RWPE2 (cell line): ENCODE measurements at regions not wholly inside any gene's neighbourhood (a gene's known extent, or its start where the extent isn't known, plus 50 kb on each side); places are given as distances from the start of the nearest gene placed in this dataset.

ENCODE experiments used
- ATAC-seq: fragments of 200-7000 bp; cut with Tn5 transposase; 3 replicates; pipeline ENCODE4 v1.9.1; 2021; ENCODE audit warnings: low read depth
- DNase-seq: peaks from one replicate; pipeline ENCODE4 v3.0.0-alpha.2; 2020; ENCODE audit warnings: low spot score
- H3K27ac ChIP-seq: fragments of 450-650 bp; 2 replicates; pipeline ENCODE4 v1.5.1; 2017; ENCODE audit warnings: mild to moderate bottlenecking; ENCODE audit not compliant: poor library complexity, severe bottlenecking
- H3K27me3 ChIP-seq: fragments of 250-450 bp; sonication (Bioruptor Pico); 2 replicates; pipeline ENCODE4 v1.5.1; 2021; ENCODE audit warnings: mild to moderate bottlenecking, moderate library complexity; ENCODE audit not compliant: insufficient read depth, poor library complexity, severe bottlenecking
- H3K36me3 ChIP-seq: fragments of 250-450 bp; sonication (Bioruptor Pico); 2 replicates; pipeline ENCODE4 v1.5.1; 2020; ENCODE audit warnings: low read depth, mild to moderate bottlenecking, moderate library complexity
- H3K4me1 ChIP-seq: fragments of 250-450 bp; sonication (Bioruptor Pico); 2 replicates; pipeline ENCODE4 v1.5.1; 2021; ENCODE audit warnings: mild to moderate bottlenecking, moderate library complexity; ENCODE audit not compliant: insufficient read depth, poor library complexity, severe bottlenecking
- H3K4me3 ChIP-seq: fragments of 250-450 bp; sonication (Bioruptor Pico); 2 replicates; pipeline ENCODE4 v1.5.1; 2021; ENCODE audit warnings: mild to moderate bottlenecking, moderate library complexity; ENCODE audit not compliant: severe bottlenecking
- H3K9me3 ChIP-seq: fragments of 250-450 bp; sonication (Bioruptor Pico); 2 replicates; pipeline ENCODE4 v1.5.1; 2021; ENCODE audit warnings: mild to moderate bottlenecking, moderate library complexity; ENCODE audit not compliant: severe bottlenecking
- TF ChIP-seq, protein P1 (sequence below): fragments of 450-650 bp; IDR thresholded peaks from one replicate; pipeline ENCODE4 v1.5.1; 2017; ENCODE audit warnings: mild to moderate bottlenecking, moderate library complexity; ENCODE audit not compliant: poor library complexity, severe bottlenecking

DNA sequence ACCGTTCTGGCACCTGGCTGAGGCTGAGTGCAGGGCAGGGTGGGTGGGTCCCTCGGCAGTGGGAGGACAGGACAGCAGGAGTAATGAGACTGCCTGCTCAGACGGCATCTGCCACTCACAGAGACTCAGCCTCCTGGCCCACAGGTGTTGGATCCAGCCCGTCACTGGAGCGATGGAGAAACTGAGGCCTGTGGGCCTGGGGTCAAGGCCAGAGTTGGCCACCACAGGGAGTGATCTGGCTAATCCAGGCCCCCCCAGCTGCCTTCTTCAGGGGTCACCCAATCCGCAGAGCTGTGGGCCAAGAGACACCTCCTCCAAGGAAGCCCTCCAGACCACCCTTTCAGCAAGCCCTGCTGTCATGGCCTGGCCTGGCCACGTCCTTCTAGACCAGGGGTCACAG is 103.7 kb upstream of the VSTM2B start:
- no peak for DNase-seq
- Histone ChIP-seq H3K4me1 (no peaks in the 10 kb centered on the region), H3K27me3 (no peaks in the 10 kb centered on the region), H3K9me3 (no peaks in the 10 kb centered on the region), H3K36me3 (no peaks in the 10 kb centered on the region), H3K4me3 (no peak overlapping the region), H3K27ac (no peak overlapping the region)
- ATAC-seq = no peak
- TF ChIP-seq, protein P1, sequence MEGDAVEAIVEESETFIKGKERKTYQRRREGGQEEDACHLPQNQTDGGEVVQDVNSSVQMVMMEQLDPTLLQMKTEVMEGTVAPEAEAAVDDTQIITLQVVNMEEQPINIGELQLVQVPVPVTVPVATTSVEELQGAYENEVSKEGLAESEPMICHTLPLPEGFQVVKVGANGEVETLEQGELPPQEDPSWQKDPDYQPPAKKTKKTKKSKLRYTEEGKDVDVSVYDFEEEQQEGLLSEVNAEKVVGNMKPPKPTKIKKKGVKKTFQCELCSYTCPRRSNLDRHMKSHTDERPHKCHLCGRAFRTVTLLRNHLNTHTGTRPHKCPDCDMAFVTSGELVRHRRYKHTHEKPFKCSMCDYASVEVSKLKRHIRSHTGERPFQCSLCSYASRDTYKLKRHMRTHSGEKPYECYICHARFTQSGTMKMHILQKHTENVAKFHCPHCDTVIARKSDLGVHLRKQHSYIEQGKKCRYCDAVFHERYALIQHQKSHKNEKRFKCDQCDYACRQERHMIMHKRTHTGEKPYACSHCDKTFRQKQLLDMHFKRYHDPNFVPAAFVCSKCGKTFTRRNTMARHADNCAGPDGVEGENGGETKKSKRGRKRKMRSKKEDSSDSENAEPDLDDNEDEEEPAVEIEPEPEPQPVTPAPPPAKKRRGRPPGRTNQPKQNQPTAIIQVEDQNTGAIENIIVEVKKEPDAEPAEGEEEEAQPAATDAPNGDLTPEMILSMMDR = no peak

DNA sequence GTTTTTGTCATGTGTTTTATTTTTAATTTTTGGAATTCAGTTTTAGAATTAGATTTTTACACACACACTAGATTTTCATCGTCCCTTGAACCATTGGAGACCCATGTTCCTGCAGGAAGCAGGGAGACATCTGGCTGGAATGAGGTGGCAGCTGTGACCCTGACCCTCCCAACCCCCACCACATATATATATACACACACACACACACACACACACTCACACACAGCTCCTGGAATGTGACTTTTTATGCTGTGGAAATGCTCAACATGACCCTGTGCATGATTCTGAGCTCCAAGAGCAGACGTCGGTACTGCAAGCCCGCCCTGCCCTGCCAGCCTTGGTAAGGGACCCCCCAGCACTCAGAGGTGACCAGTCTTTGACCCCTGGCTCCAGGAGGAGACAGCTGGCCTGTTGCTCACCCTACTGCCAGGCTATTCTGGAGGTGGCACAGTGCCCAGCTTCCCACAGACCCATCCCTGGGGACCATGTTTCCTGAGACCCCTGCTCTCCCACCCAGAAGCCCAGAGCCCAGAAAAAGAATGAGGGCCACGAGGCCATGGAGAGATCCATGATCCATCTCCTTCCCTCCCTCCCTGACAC is 103.2 kb upstream of the VSTM2B start:
- H3K27ac ChIP-seq = no peak overlapping the region
- TF ChIP-seq, protein P1 = no peak
- no peaks in the 10 kb centered on the region for H3K27me3 ChIP-seq
- H3K4me1 ChIP-seq = no peaks in the 10 kb centered on the region
- no peak for DNase-seq
- no peaks in the 10 kb centered on the region for H3K36me3 ChIP-seq
- no peaks in the 10 kb centered on the region for H3K9me3 ChIP-seq
- no peak overlapping the region for H3K4me3 ChIP-seq
- ATAC-seq = no peak

DNA sequence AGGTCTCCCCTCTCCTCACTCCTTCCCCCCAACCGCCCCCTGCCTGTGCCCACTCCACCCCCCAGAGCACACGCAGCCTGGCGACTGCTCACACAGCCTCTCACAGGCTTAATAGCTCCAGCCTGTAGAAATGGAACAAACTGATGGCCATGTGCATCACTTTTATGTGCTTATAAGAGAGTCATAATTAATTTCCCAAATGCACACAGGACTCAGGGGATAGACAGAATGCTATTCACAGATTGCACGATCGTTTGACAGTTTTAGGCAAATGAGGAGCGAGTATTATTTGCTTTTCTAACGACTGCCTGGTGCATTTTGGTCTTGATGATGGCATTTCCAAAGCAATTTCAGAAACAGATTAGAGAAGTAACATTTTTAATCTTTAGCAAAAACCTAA is 97.7 kb upstream of the VSTM2B start:
- TF ChIP-seq, protein P1 = no peak

GRCh38 chr19:29429021-29429420 is 96.8 kb upstream of the VSTM2B start:
- Histone ChIP-seq H3K4me1 (no peaks in the 10 kb centered on the region), H3K27me3 (no peaks in the 10 kb centered on the region), H3K27ac (no peak overlapping the region), H3K4me3 (no peak overlapping the region), H3K36me3 (no peaks in the 10 kb centered on the region), H3K9me3 (no peaks in the 10 kb centered on the region)
- TF ChIP-seq, protein P1 = no peak
- no peak for ATAC-seq
- no peak for DNase-seq

More for the DNA sequence above, 97.7 kb upstream of the VSTM2B start:
- H3K27ac ChIP-seq = no peak overlapping the region
- no peaks in the 10 kb centered on the region for H3K36me3 ChIP-seq
- no peak for ATAC-seq
- DNase-seq = no peak
- no peaks in the 10 kb centered on the region for H3K9me3 ChIP-seq
- no peaks in the 10 kb centered on the region for H3K4me1 ChIP-seq
- H3K4me3 ChIP-seq = no peak overlapping the region
- H3K27me3 ChIP-seq = no peaks in the 10 kb centered on the region

DNA sequence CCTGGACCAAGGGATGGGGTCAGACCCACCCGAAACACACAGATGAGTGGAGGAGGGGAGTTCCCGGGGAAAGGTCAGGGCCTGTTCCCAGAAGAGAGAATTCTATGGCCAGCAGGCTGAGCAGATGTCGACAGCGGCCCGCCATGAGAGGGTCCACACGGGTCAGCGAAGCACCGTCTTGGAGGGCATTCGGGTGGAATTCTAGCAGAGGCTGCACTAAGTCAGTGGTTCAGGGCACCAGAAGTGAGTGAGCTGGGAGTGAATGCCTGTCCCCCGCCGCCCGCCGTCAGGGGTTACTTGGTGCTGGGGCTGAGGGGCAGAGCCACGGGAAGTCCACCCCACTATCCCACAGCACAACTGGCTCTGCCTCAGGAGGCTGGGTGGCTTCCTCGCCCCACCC is 96.2 kb upstream of the VSTM2B start:
- Histone ChIP-seq H3K4me3 (no peak overlapping the region), H3K9me3 (no peaks in the 10 kb centered on the region), H3K27ac (no peak overlapping the region), H3K27me3 (no peaks in the 10 kb centered on the region), H3K36me3 (no peaks in the 10 kb centered on the region), H3K4me1 (no peaks in the 10 kb centered on the region)
- DNase-seq = no peak
- TF ChIP-seq, protein P1 = no peak
- no peak for ATAC-seq
